HUES48 (cell line): ENCODE measurements at regions not wholly inside any gene's neighbourhood (a gene's known extent, or its start where the extent isn't known, plus 50 kb on each side); places are given as distances from the start of the nearest gene placed in this dataset.

ENCODE experiments used
- H3K27ac ChIP-seq: one replicate; pipeline ENCODE4 v1.7.0; 2013; ENCODE audit warnings: low read depth, low read length, inconsistent platforms
- H3K27me3 ChIP-seq: 2 replicates; pipeline ENCODE4 v1.6.1; 2013; ENCODE audit warnings: mild to moderate bottlenecking, low read length; ENCODE audit not compliant: control insufficient read depth, insufficient read depth
- H3K36me3 ChIP-seq: 2 replicates; pipeline ENCODE4 v1.6.1; 2013; ENCODE audit warnings: low read length; ENCODE audit not compliant: control insufficient read depth, insufficient read depth
- H3K4me1 ChIP-seq: 2 replicates; pipeline ENCODE4 v1.6.1; 2013; ENCODE audit warnings: mild to moderate bottlenecking, low read length; ENCODE audit not compliant: control insufficient read depth, insufficient read depth
- H3K4me3 ChIP-seq: 2 replicates; pipeline ENCODE4 v1.5.1; 2013; ENCODE audit warnings: mild to moderate bottlenecking, low read depth, low read length
- H3K9ac ChIP-seq: 2 replicates; pipeline ENCODE4 v1.6.1; 2013; ENCODE audit warnings: mild to moderate bottlenecking, low read depth, low read length, moderate library complexity
- H3K9me3 ChIP-seq: 2 replicates; pipeline ENCODE4 v1.6.1; 2013; ENCODE audit warnings: low read length; ENCODE audit not compliant: control insufficient read depth, insufficient read depth

DNA sequence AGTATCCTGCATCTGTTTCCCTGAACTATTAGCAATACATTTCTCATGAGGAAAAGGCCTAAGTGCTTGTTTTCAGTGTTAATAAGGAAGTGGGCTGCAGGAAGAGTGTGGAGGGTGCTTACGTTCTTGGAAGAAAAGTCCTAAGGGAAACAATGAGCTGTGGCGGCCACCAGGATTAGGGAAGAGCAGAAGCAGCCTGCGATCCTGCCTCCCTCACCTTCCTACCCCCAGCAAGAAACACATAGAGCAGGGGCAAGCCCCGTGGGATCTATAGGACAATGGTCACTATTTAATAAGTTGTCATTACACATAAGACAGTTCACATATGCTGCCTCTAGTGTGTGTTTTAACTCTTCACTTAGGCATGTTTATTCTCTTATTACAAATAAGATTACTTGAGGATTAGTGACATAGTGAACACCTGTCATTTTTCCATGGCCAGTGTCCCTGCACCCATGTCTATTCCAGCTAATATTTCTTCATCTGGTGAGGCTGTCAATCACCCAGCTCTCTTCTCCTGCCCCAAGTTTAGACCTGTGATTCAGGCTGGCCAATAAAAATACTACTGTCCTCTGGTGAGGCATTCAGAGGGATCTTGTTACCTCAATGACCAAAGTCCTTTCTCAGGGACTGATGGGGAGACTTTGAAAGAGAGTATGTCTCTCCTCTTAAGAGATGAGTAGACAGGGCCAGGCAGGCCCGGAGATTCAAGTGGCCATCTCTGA, 510.9 kb upstream of the CELF4 start:
- H3K9ac ChIP-seq: no peak overlapping the region
- H3K36me3 ChIP-seq: no peaks in the 10 kb centered on the region
- no peaks in the 10 kb centered on the region for H3K9me3 ChIP-seq
- H3K4me1 ChIP-seq: no peaks in the 10 kb centered on the region
- no peak overlapping the region for H3K4me3 ChIP-seq
- H3K27ac ChIP-seq: no peak overlapping the region
- H3K27me3 ChIP-seq: no peaks in the 10 kb centered on the region

DNA sequence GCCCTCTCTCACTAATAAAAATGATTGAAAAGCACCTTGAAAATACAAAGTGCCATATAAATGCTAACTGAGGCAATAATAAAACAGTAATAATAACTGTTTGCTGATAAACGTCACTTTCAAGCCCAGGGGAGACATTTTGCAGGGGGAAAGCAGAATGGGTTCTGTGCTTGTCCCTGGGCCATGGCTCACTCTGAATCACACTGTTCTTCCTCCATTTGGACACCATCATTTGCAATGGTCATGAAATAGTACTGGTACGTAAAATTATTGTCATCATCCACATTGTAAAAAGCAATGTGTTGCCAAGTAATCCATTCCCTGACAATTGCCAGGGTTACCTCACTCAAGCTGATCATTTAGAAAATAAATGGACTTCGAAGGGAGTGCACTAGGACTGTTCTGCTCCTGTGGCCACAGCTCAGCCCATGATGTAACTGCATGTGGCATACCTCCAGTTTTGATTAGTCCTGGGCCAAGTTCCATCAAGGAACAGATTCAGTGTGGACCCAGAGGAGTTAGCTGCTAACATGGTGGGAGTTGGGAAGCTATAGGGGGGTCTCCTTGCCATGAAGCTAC, 508.8 kb upstream of the CELF4 start:
- Histone ChIP-seq H3K9me3 (no peaks in the 10 kb centered on the region), H3K36me3 (no peaks in the 10 kb centered on the region), H3K9ac (no peak overlapping the region), H3K27ac (no peak overlapping the region), H3K4me3 (no peak overlapping the region), H3K4me1 (no peaks in the 10 kb centered on the region), H3K27me3 (no peaks in the 10 kb centered on the region)

DNA sequence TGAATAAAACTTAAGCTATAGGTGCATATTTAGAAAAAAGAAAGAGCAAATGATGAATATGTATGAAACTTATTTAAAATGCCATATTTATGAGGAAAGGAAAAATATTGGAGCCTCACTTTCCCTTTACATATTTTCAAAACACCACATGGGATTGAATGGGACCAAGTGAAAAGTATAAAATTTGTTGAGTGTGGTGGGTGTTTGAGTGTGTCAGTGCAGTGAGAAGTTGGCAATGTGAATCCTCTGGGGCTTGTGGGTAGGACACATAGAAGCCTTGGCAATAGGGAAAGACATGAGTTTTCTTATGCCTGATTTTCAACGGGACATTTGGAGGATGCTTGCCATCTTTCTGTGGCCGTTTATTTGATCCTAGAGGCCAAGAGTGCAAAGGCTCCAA, 502.2 kb upstream of the CELF4 start:
- Histone ChIP-seq H3K4me1 (no peaks in the 10 kb centered on the region), H3K4me3 (no peak overlapping the region), H3K27me3 (no peaks in the 10 kb centered on the region), H3K36me3 (no peaks in the 10 kb centered on the region), H3K9me3 (no peaks in the 10 kb centered on the region), H3K27ac (no peak overlapping the region), H3K9ac (no peak overlapping the region)

DNA sequence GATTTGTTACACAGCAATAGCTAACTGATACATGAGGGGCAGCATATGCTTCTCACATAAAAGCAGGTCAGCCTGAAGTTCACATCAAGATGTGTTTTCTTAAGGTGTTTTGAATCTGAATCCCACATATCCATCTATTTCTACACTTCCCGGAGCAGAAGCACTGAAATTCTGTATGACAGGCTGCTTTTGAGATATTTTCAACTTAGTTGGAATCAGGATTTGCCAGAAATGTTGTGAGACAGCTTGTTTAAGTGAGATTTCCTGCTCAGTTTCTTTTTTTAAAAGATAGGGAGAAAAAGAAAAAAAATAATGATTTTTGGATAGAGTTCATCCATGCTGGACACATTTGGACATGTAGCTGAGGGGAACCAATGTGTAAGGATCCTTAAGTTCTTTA, 501.5 kb upstream of the CELF4 start:
- Histone ChIP-seq H3K36me3 (no peaks in the 10 kb centered on the region), H3K4me1 (no peaks in the 10 kb centered on the region), H3K9ac (no peak overlapping the region), H3K9me3 (no peaks in the 10 kb centered on the region), H3K27me3 (no peaks in the 10 kb centered on the region), H3K27ac (no peak overlapping the region), H3K4me3 (no peak overlapping the region)

DNA sequence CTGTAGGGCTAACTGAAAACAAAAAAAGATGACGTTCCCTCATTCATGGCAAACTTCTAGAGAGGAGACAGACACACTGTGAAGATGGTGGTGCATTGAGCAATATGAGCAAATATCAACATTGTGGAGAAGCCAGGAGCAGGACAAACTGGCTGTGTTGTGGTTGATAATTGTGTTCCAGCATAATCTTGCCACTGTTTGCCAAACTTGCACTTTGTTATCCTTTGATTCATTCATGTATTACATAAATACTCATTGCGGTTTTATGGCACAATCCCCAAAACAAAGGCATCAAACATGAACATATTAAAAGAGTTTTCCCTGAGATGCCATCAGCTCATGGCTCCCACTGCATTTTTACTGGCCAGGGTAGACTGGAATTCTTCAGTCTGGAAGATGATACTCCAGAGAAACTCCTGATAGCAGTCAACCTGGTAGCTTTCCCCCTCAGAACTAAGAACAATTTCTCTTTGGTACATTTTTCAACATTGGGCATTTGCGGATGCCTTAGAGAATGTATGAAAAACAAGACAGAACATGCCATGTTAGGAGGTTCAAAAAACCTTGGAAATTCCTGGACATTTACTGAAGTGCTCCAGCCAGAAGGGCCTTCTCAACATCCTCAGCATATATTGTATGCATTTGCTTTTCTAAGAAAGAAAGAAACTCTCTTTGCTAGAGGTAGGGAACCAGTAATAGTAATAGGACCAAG, 487.4 kb upstream of the CELF4 start:
- Histone ChIP-seq H3K9ac (no peak overlapping the region), H3K4me1 (no peaks in the 10 kb centered on the region), H3K4me3 (no peak overlapping the region), H3K36me3 (no peaks in the 10 kb centered on the region), H3K27me3 (no peaks in the 10 kb centered on the region), H3K9me3 (no peaks in the 10 kb centered on the region), H3K27ac (no peak overlapping the region)

DNA sequence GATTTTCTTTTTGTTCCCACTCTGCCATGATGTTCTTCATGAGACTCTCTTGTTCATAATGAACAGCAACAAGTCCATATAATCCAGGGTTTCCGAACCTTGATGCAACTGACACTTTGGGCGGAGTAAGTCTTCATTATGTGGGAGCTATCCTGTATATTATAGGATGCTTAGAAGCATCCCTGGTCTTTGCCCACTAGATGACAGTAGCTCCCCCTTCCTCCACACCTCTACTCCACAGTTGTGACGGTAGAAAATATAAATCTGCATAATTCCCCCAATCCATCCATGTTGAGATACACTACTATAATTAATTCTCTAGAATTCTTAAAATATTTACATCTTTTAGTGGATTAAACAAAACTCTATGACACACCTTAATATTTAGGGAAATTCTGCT, 482.2 kb upstream of the CELF4 start:
- H3K9ac ChIP-seq: no peak overlapping the region
- no peaks in the 10 kb centered on the region for H3K36me3 ChIP-seq
- no peak overlapping the region for H3K27ac ChIP-seq
- H3K27me3 ChIP-seq: no peaks in the 10 kb centered on the region
- H3K4me3 ChIP-seq: no peak overlapping the region
- H3K4me1 ChIP-seq: no peaks in the 10 kb centered on the region
- no peaks in the 10 kb centered on the region for H3K9me3 ChIP-seq

DNA sequence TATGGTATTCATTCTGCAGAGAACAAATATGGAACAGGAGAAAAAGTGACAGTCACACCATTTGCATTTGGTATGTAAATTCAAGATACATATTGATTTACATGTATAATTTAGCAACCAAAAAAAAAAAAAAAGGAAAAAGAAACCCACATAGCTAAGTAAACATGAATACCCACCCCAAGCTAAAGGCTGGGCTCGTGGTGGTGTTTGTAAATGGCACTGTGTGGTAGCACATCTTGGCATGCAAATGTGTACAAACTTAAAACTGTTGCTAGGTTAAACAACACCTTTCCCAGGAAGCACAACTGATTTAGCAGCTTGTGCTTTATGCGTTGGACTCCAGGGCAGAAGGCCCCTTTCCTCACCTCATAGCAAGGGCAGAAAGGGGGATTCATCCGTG, 481.1 kb upstream of the CELF4 start:
- no peak overlapping the region for H3K9ac ChIP-seq

DNA sequence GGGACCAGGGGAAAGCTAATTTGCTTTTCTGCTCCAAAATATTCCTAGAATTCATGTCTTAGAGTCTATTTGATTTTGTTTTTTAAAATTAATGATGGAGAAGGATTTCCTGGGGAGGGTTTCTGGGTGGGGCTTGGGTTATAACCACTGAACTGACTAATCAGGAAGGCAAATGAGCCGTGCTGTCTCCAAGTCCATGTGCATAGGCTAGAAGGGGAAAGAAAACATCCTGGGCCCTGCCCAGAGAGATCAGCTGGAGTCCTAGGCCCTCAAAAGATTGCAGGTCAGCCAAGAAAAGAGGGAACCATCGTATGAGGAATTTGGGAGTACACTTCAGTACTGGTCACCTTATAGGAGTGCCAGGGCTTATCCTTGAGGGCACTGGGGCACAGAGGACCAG, 480.2 kb upstream of the CELF4 start:
- H3K9ac ChIP-seq: no peak overlapping the region
- no peaks in the 10 kb centered on the region for H3K9me3 ChIP-seq
- H3K36me3 ChIP-seq: no peaks in the 10 kb centered on the region
- no peak overlapping the region for H3K4me3 ChIP-seq
- H3K27me3 ChIP-seq: no peaks in the 10 kb centered on the region
- H3K4me1 ChIP-seq: no peaks in the 10 kb centered on the region
- no peak overlapping the region for H3K27ac ChIP-seq

More for the DNA sequence above, 481.1 kb upstream of the CELF4 start:
- no peaks in the 10 kb centered on the region for H3K9me3 ChIP-seq
- H3K27me3 ChIP-seq: no peaks in the 10 kb centered on the region
- H3K36me3 ChIP-seq: no peaks in the 10 kb centered on the region
- no peak overlapping the region for H3K4me3 ChIP-seq
- no peak overlapping the region for H3K27ac ChIP-seq
- no peaks in the 10 kb centered on the region for H3K4me1 ChIP-seq

DNA sequence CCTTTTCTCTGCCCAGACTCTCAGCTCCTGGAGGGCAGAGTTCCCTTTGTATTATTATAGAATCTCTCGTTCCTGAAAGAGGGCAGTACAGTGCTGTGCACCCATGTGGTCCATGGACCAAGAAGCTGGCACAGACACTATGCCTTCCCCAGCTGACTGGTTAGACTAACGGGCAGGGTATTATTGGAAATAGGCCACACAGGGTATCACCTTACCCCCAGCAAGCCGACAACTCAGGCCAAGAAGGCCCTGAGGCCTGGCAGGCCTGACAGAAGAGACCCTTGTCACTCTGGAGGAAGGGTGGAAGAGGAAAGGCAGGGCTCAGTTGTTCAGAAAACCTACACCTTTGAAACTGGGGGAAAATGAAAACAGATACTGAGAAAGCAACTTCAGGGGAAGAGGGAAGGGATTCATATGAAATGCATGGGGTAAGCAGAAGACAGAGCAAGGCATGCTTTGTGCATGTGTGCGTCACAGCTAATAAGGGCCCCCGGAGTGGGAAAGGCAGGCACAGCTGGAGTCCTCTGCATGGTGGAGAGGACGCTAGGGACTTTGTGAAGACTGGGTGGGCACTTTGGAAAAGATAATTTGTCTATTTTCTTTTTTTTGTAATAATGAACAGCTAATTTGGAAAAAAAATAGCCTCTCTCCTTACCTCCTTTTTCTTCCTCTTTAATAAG, 476.8 kb upstream of the CELF4 start:
- H3K36me3 ChIP-seq: no peaks in the 10 kb centered on the region
- no peak overlapping the region for H3K4me3 ChIP-seq
- H3K27ac ChIP-seq: no peak overlapping the region
- no peaks in the 10 kb centered on the region for H3K27me3 ChIP-seq
- H3K4me1 ChIP-seq: no peaks in the 10 kb centered on the region
- H3K9me3 ChIP-seq: no peaks in the 10 kb centered on the region
- H3K9ac ChIP-seq: no peak overlapping the region

DNA sequence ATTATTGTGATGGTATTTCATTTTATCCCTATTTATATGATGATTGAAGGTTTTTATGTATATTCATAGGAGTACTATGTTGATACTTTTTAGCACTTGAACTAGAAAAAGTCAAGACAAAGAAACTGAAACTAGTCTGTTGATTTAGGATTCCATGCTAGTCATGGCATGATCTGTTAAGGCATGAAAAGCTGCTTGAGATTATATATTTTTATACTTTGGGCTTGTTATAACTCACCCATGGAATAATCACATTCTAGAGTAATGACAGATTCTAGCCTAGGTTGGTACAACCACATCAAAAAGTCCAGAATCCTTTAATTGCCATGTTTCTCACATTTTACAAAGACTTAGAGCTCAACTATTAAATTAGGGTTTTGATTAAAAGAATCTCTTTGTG, 472.6 kb upstream of the CELF4 start:
- Histone ChIP-seq H3K36me3 (no peaks in the 10 kb centered on the region), H3K27ac (no peak overlapping the region), H3K27me3 (no peaks in the 10 kb centered on the region), H3K4me1 (no peaks in the 10 kb centered on the region), H3K9me3 (no peaks in the 10 kb centered on the region), H3K9ac (no peak overlapping the region), H3K4me3 (no peak overlapping the region)

DNA sequence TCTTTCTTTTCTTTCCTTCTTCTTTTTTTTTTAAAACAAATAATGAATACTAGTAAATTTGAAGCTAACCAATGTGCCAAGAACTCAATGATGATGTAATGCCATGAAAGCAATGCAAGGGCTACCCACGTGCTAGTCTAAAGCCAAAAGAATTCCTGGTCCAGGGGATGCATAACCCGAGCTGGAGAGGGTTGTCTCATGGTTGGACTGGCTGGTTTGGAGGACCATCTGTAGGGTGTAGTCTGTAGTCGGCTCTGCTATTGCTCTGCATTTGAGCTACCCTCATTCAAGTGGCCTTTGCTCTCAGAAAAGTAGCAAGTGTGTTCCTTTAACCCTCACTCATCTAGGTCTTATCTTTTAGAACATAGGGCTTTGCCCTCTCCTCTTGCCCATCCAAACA, 469.6 kb upstream of the CELF4 start:
- H3K9ac ChIP-seq: no peak overlapping the region
- no peaks in the 10 kb centered on the region for H3K4me1 ChIP-seq
- H3K9me3 ChIP-seq: no peaks in the 10 kb centered on the region
- H3K27me3 ChIP-seq: no peaks in the 10 kb centered on the region
- H3K27ac ChIP-seq: no peak overlapping the region
- H3K36me3 ChIP-seq: no peaks in the 10 kb centered on the region
- no peak overlapping the region for H3K4me3 ChIP-seq
